ENCODE measurements at regions not wholly inside any gene's neighbourhood (a gene's known extent, or its start where the extent isn't known, plus 50 kb on each side); places are given as distances from the start of the nearest gene placed in this dataset.

GRCh38 chr10:57482259-57482658 is 785.4 kb downstream of the IPMK start:
- TF ChIP-seq CTCF (IDR thresholded peaks at IDR 0.05) (no peak), POLR2A (IDR thresholded peaks at IDR 0.05) (no peak)
